SIG-M5 (cell line): ENCODE measurements at regions not wholly inside any gene's neighbourhood (a gene's known extent, or its start where the extent isn't known, plus 50 kb on each side); places are given as distances from the start of the nearest gene placed in this dataset.

Source experiments
- DNase-seq: peaks from one replicate; lab custom pipeline; 2025; lab: John Stamatoyannopoulos, UW

GRCh38 chr5:99724732-99725290 lies 796.0 kb upstream of the CHD1 start:
- DNase-seq, result no peak

GRCh38 chr5:99721506-99721905 lies 792.7 kb upstream of the CHD1 start:
- no peak for DNase-seq

GRCh38 chr5:99715921-99716320 lies 787.1 kb upstream of the CHD1 start:
- no peak for DNase-seq

- DNase-seq, result no peak
Observed at GRCh38 chr5:99706160-99706559, 777.4 kb upstream of the CHD1 start.

GRCh38 chr5:99702565-99702964 lies 773.8 kb upstream of the CHD1 start:
- DNase-seq, result no peak

GRCh38 chr5:99694884-99695283 lies 766.1 kb upstream of the CHD1 start:
- no peak for DNase-seq

- no peak for DNase-seq
Observed at GRCh38 chr5:99686538-99686937, 757.7 kb upstream of the CHD1 start.

GRCh38 chr5:99675974-99676373 lies 747.2 kb upstream of the CHD1 start:
- DNase-seq, result no peak

- DNase-seq, result no peak
Observed at GRCh38 chr5:99674101-99674500, 745.3 kb upstream of the CHD1 start.

- DNase-seq, result no peak
Observed at GRCh38 chr5:99664972-99665371, 736.2 kb upstream of the CHD1 start.

- DNase-seq, result no peak
Observed at GRCh38 chr5:99651298-99651697, 722.5 kb upstream of the CHD1 start.

GRCh38 chr5:99646011-99646647 lies 717.3 kb upstream of the CHD1 start:
- no peak for DNase-seq

- DNase-seq, result no peak
Observed at GRCh38 chr5:99644822-99645221, 716.0 kb upstream of the CHD1 start.

GRCh38 chr5:99640646-99641045 lies 711.8 kb upstream of the CHD1 start:
- DNase-seq, result no peak

- no peak for DNase-seq
Observed at GRCh38 chr5:99639905-99640304, 711.1 kb upstream of the CHD1 start.

- no peak for DNase-seq
Observed at GRCh38 chr5:99636663-99637062, 707.9 kb upstream of the CHD1 start.

- DNase-seq, result no peak
Observed at GRCh38 chr5:99621772-99622681, 693.2 kb upstream of the CHD1 start.

- DNase-seq, result no peak
Observed at GRCh38 chr5:99617335-99617734, 688.5 kb upstream of the CHD1 start.

GRCh38 chr5:99614888-99615287 lies 686.1 kb upstream of the CHD1 start:
- no peak for DNase-seq

GRCh38 chr5:99607124-99607523 lies 678.3 kb upstream of the CHD1 start:
- no peak for DNase-seq

- DNase-seq, result no peak
Observed at GRCh38 chr5:99605904-99606303, 677.1 kb upstream of the CHD1 start.

- no peak for DNase-seq
Observed at GRCh38 chr5:99600952-99601351, 672.1 kb upstream of the CHD1 start.

GRCh38 chr5:99590806-99591205 lies 662.0 kb upstream of the CHD1 start:
- DNase-seq, result no peak
